AG09309 (cell line): ENCODE measurements at regions not wholly inside any gene's neighbourhood (a gene's known extent, or its start where the extent isn't known, plus 50 kb on each side); places are given as distances from the start of the nearest gene placed in this dataset.

Source experiments
- DNase-seq: peaks from one replicate; pipeline ENCODE4 v3.0.0-alpha.2; 2010; ENCODE audit warnings: low read depth
- H3K4me3 ChIP-seq: 2 replicates; pipeline ENCODE4 v1.5.1; 2011; ENCODE audit warnings: mild to moderate bottlenecking, low read depth, low read length, moderate library complexity; ENCODE audit not compliant: control insufficient read depth
- CTCF ChIP-seq: IDR thresholded peaks from 2 replicates; pipeline ENCODE4 v1.5.1; 2011; ENCODE audit warnings: mild to moderate bottlenecking, low read depth, low read length, inconsistent platforms; ENCODE audit not compliant: insufficient read depth, control insufficient read depth; ENCODE audit errors: missing control alignments

- DNase-seq, result no peak
- TF ChIP-seq CTCF, result no peak
- H3K4me3 ChIP-seq, result no peak overlapping the region
Measured at GRCh38 chr12:24711056-24712008, 237.6 kb downstream of the BCAT1 start.

GRCh38 chr12:24709216-24709615 lies 239.7 kb downstream of the BCAT1 start:
- DNase-seq, result peak; percentile 5
- no peak for TF ChIP-seq CTCF
- H3K4me3 ChIP-seq, result no peak overlapping the region

- DNase-seq, result no peak
- H3K4me3 ChIP-seq, result no peak overlapping the region
- no peak for TF ChIP-seq CTCF
Measured at GRCh38 chr12:24708718-24709117, 240.2 kb downstream of the BCAT1 start.

GRCh38 chr12:24708043-24708442 lies 240.9 kb downstream of the BCAT1 start:
- no peak for DNase-seq
- no peak overlapping the region for H3K4me3 ChIP-seq
- TF ChIP-seq CTCF, result no peak

GRCh38 chr12:24707334-24707733 lies 241.6 kb downstream of the BCAT1 start:
- no peak overlapping the region for H3K4me3 ChIP-seq
- DNase-seq, result no peak
- no peak for TF ChIP-seq CTCF

- TF ChIP-seq CTCF, result no peak
- no peak for DNase-seq
- no peak overlapping the region for H3K4me3 ChIP-seq
Measured at GRCh38 chr12:24705741-24706358, 243.1 kb downstream of the BCAT1 start.
